IPS-20b (cell line): ENCODE measurements at regions not wholly inside any gene's neighbourhood (a gene's known extent, or its start where the extent isn't known, plus 50 kb on each side); places are given as distances from the start of the nearest gene placed in this dataset.
A peak's percentile ranks its signal among the peaks of the same experiment; 100 is the strongest.

ENCODE experiments used
- H3K27ac ChIP-seq: one replicate; pipeline ENCODE4 v1.5.1; 2013; ENCODE audit warnings: low read length
- H3K27me3 ChIP-seq: 2 replicates; pipeline ENCODE4 v1.6.1; 2013; ENCODE audit warnings: mild to moderate bottlenecking, low read length, inconsistent platforms; ENCODE audit not compliant: insufficient read depth
- H3K36me3 ChIP-seq: 2 replicates; pipeline ENCODE4 v1.6.1; 2013; ENCODE audit warnings: low read depth, mild to moderate bottlenecking, inconsistent platforms, low read length, moderate library complexity; ENCODE audit not compliant: insufficient read depth
- H3K4me1 ChIP-seq: 2 replicates; pipeline ENCODE4 v1.6.1; 2013; ENCODE audit warnings: mild to moderate bottlenecking, control low read depth, inconsistent platforms, low read length, moderate library complexity; ENCODE audit not compliant: insufficient read depth
- H3K4me3 ChIP-seq: 2 replicates; pipeline ENCODE4 v1.5.1; 2013; ENCODE audit warnings: mild to moderate bottlenecking, low read length, inconsistent platforms
- H3K9ac ChIP-seq: 2 replicates; pipeline ENCODE4 v1.6.1; 2013; ENCODE audit warnings: low read depth, mild to moderate bottlenecking, inconsistent platforms, low read length, moderate library complexity
- H3K9me3 ChIP-seq: 2 replicates; pipeline ENCODE4 v1.6.1; 2013; ENCODE audit warnings: mild to moderate bottlenecking, low read depth, low read length, inconsistent platforms; ENCODE audit not compliant: insufficient read depth

DNA sequence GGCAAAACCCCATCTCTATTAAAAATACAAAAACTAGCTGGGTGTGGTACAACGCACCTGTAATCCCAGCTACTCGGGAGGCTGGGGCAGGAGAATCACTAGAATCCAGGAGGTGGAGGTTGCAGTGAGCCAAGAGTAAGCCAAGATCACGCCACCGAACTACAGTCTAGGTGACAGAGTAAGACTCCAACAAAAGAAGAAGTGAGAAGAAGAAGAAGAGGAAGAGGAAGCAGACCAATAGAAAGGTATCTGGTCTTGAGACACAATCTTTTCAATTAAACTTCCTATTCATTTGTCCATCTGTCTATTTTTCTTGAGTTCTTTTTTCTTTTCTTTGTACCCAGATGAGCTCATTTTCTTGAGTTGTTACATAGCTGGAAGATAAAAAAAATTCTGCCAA, 55.7 kb upstream of the ACADM start:
- no peaks in the 10 kb centered on the region for H3K27me3 ChIP-seq
- H3K36me3 ChIP-seq: no peaks in the 10 kb centered on the region
- no peak overlapping the region for H3K4me3 ChIP-seq
- H3K27ac ChIP-seq: no peak overlapping the region
- no peaks in the 10 kb centered on the region for H3K9me3 ChIP-seq
- H3K4me1 ChIP-seq: peaks cover 13% of the 10 kb centered on the region
- no peak overlapping the region for H3K9ac ChIP-seq

DNA sequence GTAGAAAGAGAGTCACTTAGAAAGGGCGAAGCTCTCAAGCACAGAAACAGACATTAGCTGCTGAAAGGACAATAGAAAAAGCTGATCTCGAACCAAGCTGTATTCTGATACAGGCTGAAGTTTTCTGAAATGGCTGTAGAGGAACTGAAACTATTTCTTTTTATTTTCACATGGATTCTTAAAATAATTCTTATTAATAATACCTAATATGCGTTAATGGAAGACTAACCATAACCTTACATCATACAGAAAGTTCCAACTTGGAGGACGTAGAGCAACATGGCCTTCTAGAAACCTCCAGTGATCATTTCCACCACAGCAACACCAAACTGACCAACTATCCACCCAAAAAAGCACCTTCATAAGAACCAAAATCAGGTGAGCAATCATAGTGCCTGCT, 52.8 kb upstream of the ACADM start:
- Histone ChIP-seq H3K9ac (no peak overlapping the region; the same call in 1 of the 2 replicates), H3K27me3 (no peaks in the 10 kb centered on the region), H3K36me3 (no peaks in the 10 kb centered on the region), H3K4me1 (peaks cover 13% of the 10 kb centered on the region), H3K4me3 (no peak overlapping the region), H3K9me3 (no peaks in the 10 kb centered on the region), H3K27ac (no peak overlapping the region)

- Histone ChIP-seq H3K36me3 (no peaks in the 10 kb centered on the region), H3K9ac (peak overlapping the region; percentile 2; the same call in 1 of the 2 replicates), H3K4me3 (no peak overlapping the region), H3K4me1 (peaks cover 13% of the 10 kb centered on the region), H3K27ac (no peak overlapping the region), H3K27me3 (no peaks in the 10 kb centered on the region), H3K9me3 (no peaks in the 10 kb centered on the region)
These were observed 52.4 kb upstream of the ACADM start for GRCh38 chr1:75672108-75672507.

- Histone ChIP-seq H3K27me3 (no peaks in the 10 kb centered on the region), H3K4me1 (peaks cover 13% of the 10 kb centered on the region), H3K27ac (peak overlapping the region; percentile 8), H3K9me3 (no peaks in the 10 kb centered on the region), H3K36me3 (no peaks in the 10 kb centered on the region), H3K9ac (peak overlapping the region; percentile 2; the same call in 1 of the 2 replicates), H3K4me3 (no peak overlapping the region)
These were observed 51.7 kb upstream of the ACADM start for GRCh38 chr1:75672528-75673393.

DNA sequence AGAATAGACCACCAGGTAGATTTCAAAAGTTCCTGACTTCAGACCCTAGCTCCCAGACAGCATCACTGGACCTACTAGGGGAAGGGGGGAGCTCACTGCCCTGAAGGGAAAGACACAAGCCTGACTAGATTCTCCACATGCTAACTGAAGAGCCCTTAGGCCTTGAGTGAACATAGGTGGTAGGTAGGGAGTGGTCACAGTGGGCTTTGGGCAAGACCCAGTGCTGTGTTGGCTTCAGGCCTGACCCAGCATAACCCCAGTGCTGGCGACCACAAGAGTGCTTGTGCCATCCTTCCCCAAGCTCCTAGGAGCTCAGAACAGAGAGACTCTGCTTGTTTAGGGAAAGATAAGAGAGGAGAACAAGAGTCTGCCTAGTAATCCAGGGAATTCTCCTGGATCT, 51.1 kb upstream of the ACADM start:
- Histone ChIP-seq H3K9me3 (no peaks in the 10 kb centered on the region), H3K36me3 (no peaks in the 10 kb centered on the region), H3K9ac (no peak overlapping the region; the same call in 1 of the 2 replicates), H3K4me1 (peaks cover 13% of the 10 kb centered on the region), H3K27ac (peak overlapping the region; percentile 8), H3K4me3 (no peak overlapping the region), H3K27me3 (no peaks in the 10 kb centered on the region)

GRCh38 chr1:75673885-75674284, 50.6 kb upstream of the ACADM start:
- no peaks in the 10 kb centered on the region for H3K36me3 ChIP-seq
- no peak overlapping the region for H3K9ac ChIP-seq
- H3K9me3 ChIP-seq: no peaks in the 10 kb centered on the region
- no peaks in the 10 kb centered on the region for H3K27me3 ChIP-seq
- no peak overlapping the region for H3K27ac ChIP-seq
- no peak overlapping the region for H3K4me3 ChIP-seq
- peaks cover 13% of the 10 kb centered on the region for H3K4me1 ChIP-seq
